ENCODE measurements at regions not wholly inside any gene's neighbourhood (a gene's known extent, or its start where the extent isn't known, plus 50 kb on each side); places are given as distances from the start of the nearest gene placed in this dataset.
"Not testable (repeated sequence)": the region's sequence is repeated elsewhere in the genome, so short reads cannot be mapped to it uniquely, and the experiment has no call there.

- no peak for FAIRE-seq
Measured at GRCh38 chr1:83064589-83065242, 934.2 kb downstream of the TTLL7 start.

- FAIRE-seq: no peak
Measured at GRCh38 chr1:83060651-83061390, 938.1 kb downstream of the TTLL7 start.

- no peak for FAIRE-seq
Measured at GRCh38 chr1:83060221-83060620, 938.7 kb downstream of the TTLL7 start.

- no peak for FAIRE-seq
Measured at GRCh38 chr1:83058327-83058726, 940.6 kb downstream of the TTLL7 start.

- FAIRE-seq: no peak
Measured at GRCh38 chr1:83055391-83056170, 943.4 kb downstream of the TTLL7 start.

GRCh38 chr1:83053446-83053845, 945.5 kb downstream of the TTLL7 start:
- no peak for FAIRE-seq

GRCh38 chr1:83052865-83053264, 946.1 kb downstream of the TTLL7 start:
- FAIRE-seq: no peak

GRCh38 chr1:83051053-83051452, 947.9 kb downstream of the TTLL7 start:
- not testable (repeated sequence) for FAIRE-seq

- no peak for FAIRE-seq
Measured at GRCh38 chr1:83043244-83043643, 955.7 kb downstream of the TTLL7 start.

- not testable (repeated sequence) for FAIRE-seq
Measured at GRCh38 chr1:83039091-83039490, 959.8 kb downstream of the TTLL7 start.

- no peak for FAIRE-seq
Measured at GRCh38 chr1:83034851-83035250, 964.1 kb downstream of the TTLL7 start.

- no peak for FAIRE-seq
Measured at GRCh38 chr1:83033682-83034081, 965.2 kb downstream of the TTLL7 start.

- FAIRE-seq: no peak
Measured at GRCh38 chr1:83029916-83030315, 969.0 kb downstream of the TTLL7 start.

GRCh38 chr1:83029050-83029449, 969.9 kb downstream of the TTLL7 start:
- FAIRE-seq: no peak

GRCh38 chr1:83028467-83028866, 970.5 kb downstream of the TTLL7 start:
- FAIRE-seq: no peak

- FAIRE-seq: no peak
Measured at GRCh38 chr1:83027511-83027910, 971.4 kb downstream of the TTLL7 start.

GRCh38 chr1:83026745-83027144, 972.2 kb downstream of the TTLL7 start:
- no peak for FAIRE-seq

GRCh38 chr1:83024251-83024767, 974.6 kb downstream of the TTLL7 start:
- FAIRE-seq: no peak

- FAIRE-seq: no peak
Measured at GRCh38 chr1:83023212-83023611, 975.7 kb downstream of the TTLL7 start.

- FAIRE-seq: no peak
Measured at GRCh38 chr1:83022206-83022605, 976.7 kb downstream of the TTLL7 start.

GRCh38 chr1:83017701-83018100, 981.2 kb downstream of the TTLL7 start:
- FAIRE-seq: no peak

- FAIRE-seq: no peak
Measured at GRCh38 chr1:83017276-83017675, 981.7 kb downstream of the TTLL7 start.

GRCh38 chr1:83016354-83016849, 982.5 kb downstream of the TTLL7 start:
- FAIRE-seq: no peak
